MM.1S (cell line): ENCODE measurements at regions not wholly inside any gene's neighbourhood (a gene's known extent, or its start where the extent isn't known, plus 50 kb on each side); places are given as distances from the start of the nearest gene placed in this dataset.

Experiments used
- DNase-seq: peaks from one replicate; pipeline ENCODE4 v3.0.0-alpha.2; 2015
- H2AFZ ChIP-seq: fragments of 300-600 bp; sonication (generic); 2 replicates; pipeline ENCODE4 v1.6.0; 2016; ENCODE audit warnings: antibody characterized with exemption, low read length
- H3F3A ChIP-seq: fragments of 300-600 bp; sonication (generic); 2 replicates; pipeline ENCODE4 v1.6.1; 2016; ENCODE audit warnings: mild to moderate bottlenecking, antibody characterized with exemption, low read length, moderate library complexity, mixed read lengths; ENCODE audit not compliant: insufficient read depth
- H3K27ac ChIP-seq: fragments of 300-600 bp; sonication (generic); 2 replicates; pipeline ENCODE4 v1.5.1; 2016; ENCODE audit warnings: mild to moderate bottlenecking, low read length
- H3K27me3 ChIP-seq: fragments of 300-600 bp; sonication (generic); replicated peaks from 2 replicates; pipeline ENCODE4 v1.6.0; 2016; ENCODE audit warnings: low read length; ENCODE audit not compliant: insufficient read depth
- H3K36me3 ChIP-seq: fragments of 300-600 bp; sonication (generic); replicated peaks from 2 replicates; pipeline ENCODE4 v1.6.1; 2016; ENCODE audit warnings: mild to moderate bottlenecking, low read length, mixed read lengths; ENCODE audit not compliant: insufficient read depth
- H3K4me1 ChIP-seq: fragments of 300-600 bp; sonication (generic); 2 replicates; pipeline ENCODE4 v1.6.1; 2016; ENCODE audit warnings: low read length, mixed read lengths
- H3K4me2 ChIP-seq: fragments of 300-600 bp; sonication (generic); 2 replicates; pipeline ENCODE4 v1.6.0; 2016; ENCODE audit warnings: low read depth, low read length
- H3K4me3 ChIP-seq: fragments of 300-600 bp; sonication (generic); 2 replicates; pipeline ENCODE4 v1.5.1; 2016; ENCODE audit warnings: low read length, mixed read lengths
- H3K79me2 ChIP-seq: fragments of 300-600 bp; sonication (generic); 2 replicates; pipeline ENCODE4 v1.6.1; 2016; ENCODE audit warnings: mixed run types, low read length, mixed read lengths
- H3K9ac ChIP-seq: fragments of 300-600 bp; sonication (generic); 2 replicates; pipeline ENCODE4 v1.6.1; 2016; ENCODE audit warnings: low read length, mixed read lengths
- H3K9me2 ChIP-seq: fragments of 300-600 bp; sonication (generic); replicated peaks from 2 replicates; pipeline ENCODE4 v1.6.1; 2016; ENCODE audit warnings: mild to moderate bottlenecking, low read length, mixed read lengths; ENCODE audit not compliant: insufficient read depth
- H3K9me3 ChIP-seq: fragments of 300-600 bp; sonication (generic); replicated peaks from 2 replicates; pipeline ENCODE4 v1.6.1; 2016; ENCODE audit warnings: mild to moderate bottlenecking, low read length, mixed read lengths; ENCODE audit not compliant: insufficient read depth
- H4K20me1 ChIP-seq: fragments of 300-600 bp; sonication (generic); 2 replicates; pipeline ENCODE4 v1.6.1; 2016; ENCODE audit warnings: mild to moderate bottlenecking, low read length, moderate library complexity, mixed read lengths; ENCODE audit not compliant: insufficient read depth
- CTCF ChIP-seq: fragments of 300-600 bp; sonication (generic); IDR thresholded peaks from 2 replicates; pipeline ENCODE4 v1.5.1; 2016; ENCODE audit warnings: antibody characterized with exemption, low read length, mixed read lengths
- EZH2 ChIP-seq: fragments of 300-600 bp; sonication (generic); optimal IDR thresholded peaks from 2 replicates; pipeline ENCODE3; 2017; ENCODE audit warnings: low read depth, mild to moderate bottlenecking, antibody characterized with exemption, low read length, mixed read lengths
- EZH2phosphoT487 ChIP-seq: fragments of 300-600 bp; sonication (generic); IDR thresholded peaks from 2 replicates; pipeline ENCODE4 v1.6.1; 2018; ENCODE audit warnings: antibody characterized with exemption, low read length

GRCh38 chr16:65684230-65684629 lies 562.4 kb upstream of the CDH11 start:
- no peaks in the 10 kb centered on the region for H4K20me1 ChIP-seq
- H3K4me3 ChIP-seq: no peak overlapping the region
- H3K9ac ChIP-seq: no peak overlapping the region
- H3K79me2 ChIP-seq: no peaks in the 10 kb centered on the region
- no peaks in the 10 kb centered on the region for H3K9me3 ChIP-seq
- H3K27ac ChIP-seq: no peak overlapping the region
- DNase-seq: no peak
- no peaks in the 10 kb centered on the region for H3K27me3 ChIP-seq
- H3K4me2 ChIP-seq: no peak overlapping the region
- no peaks in the 10 kb centered on the region for H3F3A ChIP-seq
- H3K9me2 ChIP-seq: no peaks in the 10 kb centered on the region
- no peaks in the 10 kb centered on the region for H3K36me3 ChIP-seq
- H3K4me1 ChIP-seq: no peaks in the 10 kb centered on the region
- peak; percentile 15; the same call in 1 of the 2 replicates for TF ChIP-seq CTCF
- TF ChIP-seq EZH2phosphoT487: no peak
- no peak overlapping the region for H2AFZ ChIP-seq

- Histone ChIP-seq H3F3A (no peaks in the 10 kb centered on the region), H3K9ac (no peak overlapping the region), H3K27ac (no peak overlapping the region), H3K9me2 (no peaks in the 10 kb centered on the region), H2AFZ (no peak overlapping the region), H3K9me3 (no peaks in the 10 kb centered on the region), H3K36me3 (no peaks in the 10 kb centered on the region), H3K27me3 (no peaks in the 10 kb centered on the region), H3K4me3 (no peak overlapping the region), H3K4me1 (no peaks in the 10 kb centered on the region), H3K4me2 (no peak overlapping the region), H3K79me2 (no peaks in the 10 kb centered on the region), H4K20me1 (no peaks in the 10 kb centered on the region)
- TF ChIP-seq EZH2phosphoT487 (no peak), CTCF (no peak), EZH2 (no peak)
- no peak for DNase-seq
These were observed 559.5 kb upstream of the CDH11 start for GRCh38 chr16:65681406-65681805.

- Histone ChIP-seq H4K20me1 (no peaks in the 10 kb centered on the region), H3K4me2 (no peak overlapping the region), H3K9me3 (no peaks in the 10 kb centered on the region), H3K4me1 (no peaks in the 10 kb centered on the region), H3K27me3 (no peaks in the 10 kb centered on the region), H3K27ac (no peak overlapping the region), H3K79me2 (no peaks in the 10 kb centered on the region), H3K4me3 (no peak overlapping the region), H3K9me2 (no peaks in the 10 kb centered on the region), H2AFZ (no peak overlapping the region), H3K36me3 (no peaks in the 10 kb centered on the region), H3F3A (no peaks in the 10 kb centered on the region), H3K9ac (no peak overlapping the region)
- DNase-seq: peak; percentile 66
- TF ChIP-seq EZH2: no peak
- no peak for TF ChIP-seq CTCF
- TF ChIP-seq EZH2phosphoT487: no peak
These were observed 557.9 kb upstream of the CDH11 start for GRCh38 chr16:65679785-65680184.

DNA sequence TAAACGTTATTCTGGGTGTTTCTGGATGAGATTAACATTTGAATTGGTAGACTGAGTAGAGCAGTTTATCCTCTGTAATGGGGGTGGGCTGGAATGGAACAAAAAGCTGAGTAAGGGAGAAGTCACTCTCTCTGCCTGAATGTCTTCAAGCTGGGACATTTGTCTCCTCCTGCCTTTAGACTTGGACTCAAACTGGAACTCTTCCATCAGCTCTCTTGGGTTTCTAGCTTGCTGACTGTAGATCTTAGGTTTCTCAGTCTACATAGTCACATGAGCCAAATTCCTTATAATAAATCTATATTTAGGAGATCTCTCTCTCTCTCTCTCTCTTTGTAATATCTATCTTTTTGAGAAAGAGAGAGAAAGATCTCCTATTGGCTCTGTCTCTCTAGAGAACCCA lies 553.3 kb upstream of the CDH11 start:
- no peaks in the 10 kb centered on the region for H3K36me3 ChIP-seq
- H3K27me3 ChIP-seq: no peaks in the 10 kb centered on the region
- no peak for DNase-seq
- no peak overlapping the region for H3K9ac ChIP-seq
- TF ChIP-seq EZH2phosphoT487 (no peak), EZH2 (no peak), CTCF (no peak)
- no peaks in the 10 kb centered on the region for H3K9me2 ChIP-seq
- no peaks in the 10 kb centered on the region for H4K20me1 ChIP-seq
- H3K79me2 ChIP-seq: no peaks in the 10 kb centered on the region
- H3K4me2 ChIP-seq: no peak overlapping the region
- no peaks in the 10 kb centered on the region for H3F3A ChIP-seq
- H3K27ac ChIP-seq: no peak overlapping the region
- no peak overlapping the region for H3K4me3 ChIP-seq
- H3K9me3 ChIP-seq: no peaks in the 10 kb centered on the region
- H2AFZ ChIP-seq: no peak overlapping the region
- H3K4me1 ChIP-seq: no peaks in the 10 kb centered on the region
